ENCODE measurements at regions not wholly inside any gene's neighbourhood (a gene's known extent, or its start where the extent isn't known, plus 50 kb on each side); places are given as distances from the start of the nearest gene placed in this dataset.

GRCh38 chr1:208556461-208556860 is 312.3 kb upstream of the PLXNA2 start:
- TF ChIP-seq, protein P1, sequence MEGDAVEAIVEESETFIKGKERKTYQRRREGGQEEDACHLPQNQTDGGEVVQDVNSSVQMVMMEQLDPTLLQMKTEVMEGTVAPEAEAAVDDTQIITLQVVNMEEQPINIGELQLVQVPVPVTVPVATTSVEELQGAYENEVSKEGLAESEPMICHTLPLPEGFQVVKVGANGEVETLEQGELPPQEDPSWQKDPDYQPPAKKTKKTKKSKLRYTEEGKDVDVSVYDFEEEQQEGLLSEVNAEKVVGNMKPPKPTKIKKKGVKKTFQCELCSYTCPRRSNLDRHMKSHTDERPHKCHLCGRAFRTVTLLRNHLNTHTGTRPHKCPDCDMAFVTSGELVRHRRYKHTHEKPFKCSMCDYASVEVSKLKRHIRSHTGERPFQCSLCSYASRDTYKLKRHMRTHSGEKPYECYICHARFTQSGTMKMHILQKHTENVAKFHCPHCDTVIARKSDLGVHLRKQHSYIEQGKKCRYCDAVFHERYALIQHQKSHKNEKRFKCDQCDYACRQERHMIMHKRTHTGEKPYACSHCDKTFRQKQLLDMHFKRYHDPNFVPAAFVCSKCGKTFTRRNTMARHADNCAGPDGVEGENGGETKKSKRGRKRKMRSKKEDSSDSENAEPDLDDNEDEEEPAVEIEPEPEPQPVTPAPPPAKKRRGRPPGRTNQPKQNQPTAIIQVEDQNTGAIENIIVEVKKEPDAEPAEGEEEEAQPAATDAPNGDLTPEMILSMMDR (IDR thresholded peaks at IDR 0.05; ENCODE audit: insufficient read depth, low read length, poor library complexity, severe bottlenecking): no peak
- TF ChIP-seq EZH2phosphoT487 (conservative IDR thresholded peaks at IDR 0.05; ENCODE audit: low read length): no peak

All from SU-DHL-6 (cell line).